ENCODE measurements at regions not wholly inside any gene's neighbourhood (a gene's known extent, or its start where the extent isn't known, plus 50 kb on each side); places are given as distances from the start of the nearest gene placed in this dataset.

GRCh38 chr2:45332094-45332493 is 279.0 kb downstream of the SRBD1 start:
- TF ChIP-seq CSDC2 (CRISPR knock-in tag; IDR thresholded peaks at IDR 0.05) (no peak), PATZ1 (CRISPR knock-in tag; IDR thresholded peaks at IDR 0.05; ENCODE audit: borderline replicate concordance) (no peak), ARNTL (CRISPR knock-in tag; IDR thresholded peaks at IDR 0.05; ENCODE audit: borderline replicate concordance, low read depth) (no peak)
- no peak for ATAC-seq

GRCh38 chr2:45331410-45331786 is 279.7 kb downstream of the SRBD1 start:
- no peak for ATAC-seq
- TF ChIP-seq ZNF70 (CRISPR knock-in tag; IDR thresholded peaks at IDR 0.05) (no peak), SNAI2 (CRISPR knock-in tag; IDR thresholded peaks at IDR 0.05) (no peak), ZNF8 (CRISPR knock-in tag; IDR thresholded peaks at IDR 0.05) (no peak), POU6F1 (CRISPR knock-in tag; IDR thresholded peaks at IDR 0.05; ENCODE audit: borderline replicate concordance, low read depth) (no peak), ZNF565 (CRISPR knock-in tag; conservative IDR thresholded peaks at IDR 0.05; ENCODE audit: low read depth) (no peak), ZFP30 (CRISPR knock-in tag; IDR thresholded peaks at IDR 0.05) (no peak), PPARA (CRISPR knock-in tag; IDR thresholded peaks at IDR 0.05; ENCODE audit: borderline replicate concordance) (no peak), ESRRG (CRISPR knock-in tag; IDR thresholded peaks at IDR 0.05) (no peak), BACH2 (CRISPR knock-in tag; IDR thresholded peaks at IDR 0.05; ENCODE audit: borderline replicate concordance) (no peak), OSR1 (CRISPR knock-in tag; IDR thresholded peaks at IDR 0.05) (no peak), CREB5 (CRISPR knock-in tag; IDR thresholded peaks at IDR 0.05; ENCODE audit: low read depth) (no peak), CSDC2 (CRISPR knock-in tag; IDR thresholded peaks at IDR 0.05) (no peak), ZFP3 (CRISPR knock-in tag; IDR thresholded peaks at IDR 0.05) (no peak), TCF4 (CRISPR knock-in tag; IDR thresholded peaks at IDR 0.05; ENCODE audit: borderline replicate concordance) (no peak), RARB (CRISPR knock-in tag; IDR thresholded peaks at IDR 0.05) (no peak), TSHZ2 (CRISPR knock-in tag; IDR thresholded peaks at IDR 0.05) (no peak), PATZ1 (CRISPR knock-in tag; IDR thresholded peaks at IDR 0.05; ENCODE audit: borderline replicate concordance) (no peak), CSRNP3 (CRISPR knock-in tag; IDR thresholded peaks at IDR 0.05) (no peak), TOX (CRISPR knock-in tag; IDR thresholded peaks at IDR 0.05; ENCODE audit: borderline replicate concordance) (no peak), ARNTL (CRISPR knock-in tag; IDR thresholded peaks at IDR 0.05; ENCODE audit: borderline replicate concordance, low read depth) (no peak)
